Stimulated activated CD4-positive, alpha-beta T cell treated with anti-CD3 and anti-CD28 coated beads, Interleukin-1b, Interleukin-23, amount 100 ng/mL, for 24 hours (primary cell): ENCODE measurements at regions not wholly inside any gene's neighbourhood (a gene's known extent, or its start where the extent isn't known, plus 50 kb on each side); places are given as distances from the start of the nearest gene placed in this dataset.
"Not testable (repeated sequence)": the region's sequence is repeated elsewhere in the genome, so short reads cannot be mapped to it uniquely, and the experiment has no call there.

Experiments used
- DNase-seq, 4 experiments: peaks; one replicate each; pipeline ENCODE4 v3.0.0-alpha.2; 2020; ENCODE audit warnings: low read depth in 4 of 4, low spot score in 1 of 4

- DNase-seq: no peak
Observed at GRCh38 chr9:75455444-75455921, 367.2 kb downstream of the OSTF1 start.

GRCh38 chr9:75456698-75457097, 368.4 kb downstream of the OSTF1 start:
- no peak for DNase-seq

- no peak for DNase-seq
Observed at GRCh38 chr9:75457474-75458011, 369.2 kb downstream of the OSTF1 start.

- DNase-seq: not testable (repeated sequence)
Observed at GRCh38 chr9:75459311-75459710, 371.0 kb downstream of the OSTF1 start.

- DNase-seq: no peak
Observed at GRCh38 chr9:75461183-75461582, 372.9 kb downstream of the OSTF1 start.

GRCh38 chr9:75462866-75463265, 374.6 kb downstream of the OSTF1 start:
- DNase-seq: no peak

GRCh38 chr9:75463871-75464270, 375.6 kb downstream of the OSTF1 start:
- DNase-seq: no peak

- no peak for DNase-seq
Observed at GRCh38 chr9:75464726-75465125, 376.4 kb downstream of the OSTF1 start.

GRCh38 chr9:75467142-75467541, 378.8 kb downstream of the OSTF1 start:
- DNase-seq: no peak

GRCh38 chr9:75471549-75472114, 383.3 kb downstream of the OSTF1 start:
- no peak for DNase-seq

GRCh38 chr9:75482566-75482965, 394.3 kb downstream of the OSTF1 start:
- no peak for DNase-seq

- DNase-seq: no peak
Observed at GRCh38 chr9:75483636-75484035, 395.3 kb downstream of the OSTF1 start.

GRCh38 chr9:75487856-75488718, 399.8 kb downstream of the OSTF1 start:
- DNase-seq: no peak

- no peak for DNase-seq
Observed at GRCh38 chr9:75488719-75489110, 400.4 kb downstream of the OSTF1 start.

GRCh38 chr9:75490326-75490725, 400.1 kb upstream of the PCSK5 start:
- DNase-seq: no peak

- no peak for DNase-seq
Observed at GRCh38 chr9:75491533-75491932, 398.9 kb upstream of the PCSK5 start.

- DNase-seq: no peak
Observed at GRCh38 chr9:75499812-75500211, 390.7 kb upstream of the PCSK5 start.

- DNase-seq: no peak
Observed at GRCh38 chr9:75500479-75500878, 390.0 kb upstream of the PCSK5 start.

- not testable (repeated sequence) for DNase-seq
Observed at GRCh38 chr9:75500940-75501339, 389.5 kb upstream of the PCSK5 start.

- DNase-seq: no peak
Observed at GRCh38 chr9:75504721-75505120, 385.8 kb upstream of the PCSK5 start.

- DNase-seq: no peak
Observed at GRCh38 chr9:75505654-75506053, 384.8 kb upstream of the PCSK5 start.

GRCh38 chr9:75529463-75529862, 361.0 kb upstream of the PCSK5 start:
- no peak for DNase-seq
